HG03095 (cell line): ENCODE measurements at regions not wholly inside any gene's neighbourhood (a gene's known extent, or its start where the extent isn't known, plus 50 kb on each side); places are given as distances from the start of the nearest gene placed in this dataset.
"Not testable (repeated sequence)": the region's sequence is repeated elsewhere in the genome, so short reads cannot be mapped to it uniquely, and the experiment has no call there.

Source experiments
- ATAC-seq: cut with Tn5 transposase; IDR thresholded peaks from one replicate; pipeline ENCODE4 v1.9.1; 2021; ENCODE audit warnings: moderate library complexity; ENCODE audit not compliant: unreplicated experiment

DNA sequence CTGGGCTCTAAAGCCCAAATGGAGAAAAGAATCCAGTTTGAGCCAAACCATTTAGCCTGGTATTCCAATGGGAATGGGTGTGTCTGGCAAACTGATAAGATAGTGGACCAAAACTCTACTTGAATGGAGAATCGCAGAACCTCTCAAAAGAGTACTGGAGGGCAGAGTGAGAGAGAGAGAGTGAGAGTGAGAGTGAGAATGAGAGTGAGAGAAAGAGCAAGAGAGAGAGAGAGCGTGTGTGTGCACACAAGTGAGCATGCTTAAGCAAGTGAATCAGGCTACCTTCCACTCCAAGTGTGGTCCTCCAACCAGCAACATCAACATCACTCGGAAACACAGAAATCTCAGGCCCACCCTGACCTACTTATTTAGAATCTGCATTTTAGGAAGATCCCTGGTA, 58.8 kb downstream of the UQCRFS1 start:
- no peak for ATAC-seq

GRCh38 chr19:29145756-29146155, 67.2 kb downstream of the UQCRFS1 start:
- no peak for ATAC-seq

DNA sequence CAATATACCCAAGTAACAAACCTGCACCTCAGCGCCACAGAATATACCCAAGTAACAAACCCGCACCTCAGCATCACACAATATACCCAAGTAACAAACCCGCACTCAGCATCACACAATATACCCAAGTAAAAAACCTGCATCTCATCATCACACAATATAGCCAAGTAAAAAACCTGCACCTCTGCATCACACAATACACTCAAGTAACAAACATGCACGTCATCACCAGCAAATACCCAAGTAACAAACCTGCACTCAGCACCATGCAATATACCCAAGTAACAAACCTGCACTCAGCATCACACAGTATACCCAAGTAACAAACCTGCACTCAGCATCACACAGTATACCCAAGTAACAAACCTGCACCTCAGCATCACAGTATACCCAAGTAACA, 69.8 kb downstream of the UQCRFS1 start:
- no peak for ATAC-seq

DNA sequence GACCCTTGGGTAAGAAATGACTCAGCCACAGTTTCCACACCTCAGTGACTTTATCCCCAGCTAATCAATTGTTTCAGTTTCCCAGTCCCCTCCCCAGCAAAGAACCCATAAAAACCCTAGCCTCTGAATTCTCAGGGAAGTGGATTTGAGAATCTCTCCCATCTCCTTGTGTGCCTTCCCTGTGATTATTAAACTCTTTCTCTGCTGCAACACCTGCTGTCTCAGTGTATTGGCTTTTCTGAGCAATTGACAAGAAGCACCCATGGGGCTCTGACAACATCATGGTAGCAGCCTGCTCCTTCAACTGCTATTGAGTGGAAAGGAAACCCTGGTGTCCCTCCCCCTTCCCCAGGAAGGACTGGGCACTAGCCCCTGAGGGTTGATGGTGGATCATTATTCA, 73.7 kb downstream of the UQCRFS1 start:
- ATAC-seq, result no peak

- ATAC-seq, result not testable (repeated sequence)
Measured at GRCh38 chr19:29138206-29138605, 74.7 kb downstream of the UQCRFS1 start.

GRCh38 chr19:29131456-29131855, 81.5 kb downstream of the UQCRFS1 start:
- no peak for ATAC-seq

- no peak for ATAC-seq
Measured at GRCh38 chr19:29129148-29129547, 83.8 kb downstream of the UQCRFS1 start.

GRCh38 chr19:29128203-29128602, 84.7 kb downstream of the UQCRFS1 start:
- ATAC-seq, result no peak

- ATAC-seq, result no peak
Measured at GRCh38 chr19:29122185-29122584, 90.8 kb downstream of the UQCRFS1 start.

- ATAC-seq, result no peak
Measured at GRCh38 chr19:29121684-29122083, 91.3 kb downstream of the UQCRFS1 start.

DNA sequence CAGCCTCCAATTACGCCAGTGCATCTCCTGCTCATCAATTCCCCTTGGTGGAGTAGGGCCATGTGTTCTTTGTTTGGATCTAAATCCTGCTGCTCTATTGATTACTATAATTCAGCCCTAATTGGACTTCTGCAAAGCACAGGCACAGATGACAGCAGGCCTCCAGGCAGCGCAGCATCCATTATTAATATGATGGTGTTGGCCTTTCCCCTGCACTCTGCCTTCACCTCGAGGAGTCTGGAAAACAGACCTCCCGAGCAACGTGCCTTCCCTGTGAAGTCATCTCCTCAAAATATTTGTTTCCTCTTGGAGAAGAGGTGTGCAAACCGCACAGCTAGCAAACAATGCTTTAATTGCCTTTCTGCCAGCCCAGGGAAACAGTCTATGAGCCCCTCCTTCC, 92.5 kb downstream of the UQCRFS1 start:
- ATAC-seq, result no peak

DNA sequence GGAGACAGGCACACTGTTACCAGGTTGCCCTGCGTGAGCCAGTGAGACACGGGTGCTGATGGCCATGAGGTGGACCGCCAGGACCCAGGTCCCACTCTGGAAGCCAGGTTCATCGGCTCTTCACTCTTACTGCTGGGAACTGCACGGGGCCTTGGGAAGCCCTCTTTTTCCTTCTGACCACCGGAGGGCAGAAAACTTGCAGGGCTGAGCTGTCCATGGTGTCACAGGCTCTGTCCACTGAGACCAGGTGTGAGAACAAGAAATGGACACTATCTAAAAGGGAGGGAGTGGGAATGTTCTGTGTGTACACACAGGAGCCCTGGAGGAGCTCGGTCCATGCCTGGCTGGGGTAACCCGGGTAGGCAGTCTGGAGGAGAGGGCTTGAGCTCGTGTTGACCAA, 93.4 kb downstream of the UQCRFS1 start:
- no peak for ATAC-seq

DNA sequence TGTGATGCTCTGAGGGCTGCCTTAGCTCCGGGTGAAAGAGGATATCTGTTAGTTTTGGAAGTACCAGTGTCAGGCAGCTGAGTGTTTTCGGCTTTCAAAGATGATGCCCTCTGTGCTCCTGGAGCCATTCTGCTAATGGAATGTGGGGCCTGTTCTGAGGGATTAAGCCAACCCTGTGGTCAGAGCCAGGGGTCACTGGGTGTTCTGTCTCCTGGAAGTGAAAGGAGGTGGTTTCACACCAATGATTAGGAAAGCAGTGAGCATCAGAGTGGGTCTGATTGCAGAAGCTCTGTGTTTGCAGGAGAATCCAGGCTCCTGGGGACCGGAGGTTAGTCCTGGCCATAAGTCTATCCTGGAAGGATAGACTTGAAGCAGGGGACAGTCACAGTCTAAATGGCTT, 94.6 kb downstream of the UQCRFS1 start:
- no peak for ATAC-seq

- no peak for ATAC-seq
Measured at GRCh38 chr19:29117926-29118325, 95.0 kb downstream of the UQCRFS1 start.

GRCh38 chr19:29115181-29115580, 97.8 kb downstream of the UQCRFS1 start:
- ATAC-seq, result no peak

- ATAC-seq, result no peak
Measured at GRCh38 chr19:29113838-29114237, 99.1 kb downstream of the UQCRFS1 start.

GRCh38 chr19:29111576-29111975, 101.4 kb downstream of the UQCRFS1 start:
- no peak for ATAC-seq

DNA sequence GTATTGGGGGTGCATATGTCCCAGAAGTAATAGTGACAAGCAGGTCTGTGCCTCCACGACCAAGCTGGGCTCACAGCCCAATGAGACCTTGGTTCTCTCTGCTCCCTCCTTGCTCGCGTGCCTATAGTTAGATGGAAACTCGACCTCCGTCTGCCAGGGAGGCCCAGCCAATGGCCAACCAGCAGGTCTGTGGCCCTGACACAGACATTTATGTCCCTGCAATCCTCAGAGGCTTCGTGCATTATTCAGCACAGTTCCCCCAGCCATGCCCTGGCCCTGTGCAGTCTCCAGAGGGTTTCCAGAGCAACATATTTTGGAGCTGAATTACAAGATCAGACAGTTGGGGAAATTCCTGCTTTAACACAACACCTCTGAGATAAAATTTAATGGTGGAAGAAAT, 105.1 kb downstream of the UQCRFS1 start:
- no peak for ATAC-seq

GRCh38 chr19:29106346-29106885, 106.5 kb downstream of the UQCRFS1 start:
- ATAC-seq, result no peak

- ATAC-seq, result no peak
Measured at GRCh38 chr19:29105629-29106292, 107.2 kb downstream of the UQCRFS1 start.

GRCh38 chr19:29104605-29105241, 108.2 kb downstream of the UQCRFS1 start:
- ATAC-seq, result no peak

GRCh38 chr19:29098863-29099481, 114.0 kb downstream of the UQCRFS1 start:
- no peak for ATAC-seq
